ENCODE measurements at regions not wholly inside any gene's neighbourhood (a gene's known extent, or its start where the extent isn't known, plus 50 kb on each side); places are given as distances from the start of the nearest gene placed in this dataset.

- no peak for TF ChIP-seq EZH2 (IDR thresholded peaks at IDR 0.05; ENCODE audit: low read length, missing control alignments)
- no peak for TF ChIP-seq CTCF (conservative IDR thresholded peaks at IDR 0.05 in 1 of 2, IDR thresholded peaks at IDR 0.05 in 1 of 2; ENCODE audit: low read depth in 1 of 2, low read length in 2 of 2)
- Histone ChIP-seq H3K27me3 (ENCODE audit: control insufficient read depth, insufficient read depth, low read length) (no peaks in the 10 kb centered on the region), H3K9ac (ENCODE audit: insufficient read depth, low read length) (no peak overlapping the region), H3K4me1 (ENCODE audit: control insufficient read depth, extremely low read depth, insufficient read depth, low read length) (no peaks in the 10 kb centered on the region), H3K4me2 (ENCODE audit: extremely low read depth, insufficient read depth, low read length) (no peak overlapping the region), H3K4me3 (replicated peaks in 1 of 4; ENCODE audit: control extremely low read depth in 1 of 4, insufficient read depth in 1 of 4, low read depth in 3 of 4, low read length in 4 of 4) (no peak overlapping the region), H4K20me1 (ENCODE audit: control insufficient read depth, extremely low read depth, insufficient read depth, low read length) (no peaks in the 10 kb centered on the region), H3K79me2 (ENCODE audit: control insufficient read depth, insufficient read depth, low read length) (no peaks in the 10 kb centered on the region), H3K36me3 (ENCODE audit: control insufficient read depth, insufficient read depth, low read length) (no peaks in the 10 kb centered on the region), H2AFZ (ENCODE audit: low read length) (no peak overlapping the region), H3K27ac (ENCODE audit: insufficient read depth, low read length) (no peak overlapping the region), H3K9me3 (ENCODE audit: control insufficient read depth, insufficient read depth, low read depth, low read length) (no peaks in the 10 kb centered on the region)
- DNase-seq (ENCODE audit: low read depth in 2 of 2) = peak in 1 of 2 donors; percentile 39
These were observed 205.6 kb downstream of the ALDH8A1 start for GRCh38 chr6:134744301-134744700.

GRCh38 chr6:134741200-134741536 lies 208.7 kb downstream of the ALDH8A1 start:
- no peak for DNase-seq (ENCODE audit: low read depth in 2 of 2)
- Histone ChIP-seq H4K20me1 (ENCODE audit: control insufficient read depth, extremely low read depth, insufficient read depth, low read length) (no peaks in the 10 kb centered on the region), H2AFZ (ENCODE audit: low read length) (no peak overlapping the region), H3K4me2 (ENCODE audit: extremely low read depth, insufficient read depth, low read length) (no peak overlapping the region), H3K4me3 (replicated peaks in 1 of 4; ENCODE audit: control extremely low read depth in 1 of 4, insufficient read depth in 1 of 4, low read depth in 3 of 4, low read length in 4 of 4) (no peak overlapping the region), H3K9me3 (ENCODE audit: control insufficient read depth, insufficient read depth, low read depth, low read length) (no peaks in the 10 kb centered on the region), H3K27me3 (ENCODE audit: control insufficient read depth, insufficient read depth, low read length) (no peaks in the 10 kb centered on the region), H3K27ac (ENCODE audit: insufficient read depth, low read length) (no peak overlapping the region), H3K9ac (ENCODE audit: insufficient read depth, low read length) (no peak overlapping the region), H3K36me3 (ENCODE audit: control insufficient read depth, insufficient read depth, low read length) (no peaks in the 10 kb centered on the region), H3K4me1 (ENCODE audit: control insufficient read depth, extremely low read depth, insufficient read depth, low read length) (no peaks in the 10 kb centered on the region), H3K79me2 (ENCODE audit: control insufficient read depth, insufficient read depth, low read length) (no peaks in the 10 kb centered on the region)
- TF ChIP-seq EZH2 (IDR thresholded peaks at IDR 0.05; ENCODE audit: low read length, missing control alignments) (no peak), CTCF (conservative IDR thresholded peaks at IDR 0.05 in 1 of 2, IDR thresholded peaks at IDR 0.05 in 1 of 2; ENCODE audit: low read depth in 1 of 2, low read length in 2 of 2) (no peak)

GRCh38 chr6:134740473-134741199 lies 209.3 kb downstream of the ALDH8A1 start:
- H3K4me1 ChIP-seq (ENCODE audit: control insufficient read depth, extremely low read depth, insufficient read depth, low read length) = no peaks in the 10 kb centered on the region
- H3K27me3 ChIP-seq (ENCODE audit: control insufficient read depth, insufficient read depth, low read length) = no peaks in the 10 kb centered on the region
- H4K20me1 ChIP-seq (ENCODE audit: control insufficient read depth, extremely low read depth, insufficient read depth, low read length) = no peaks in the 10 kb centered on the region
- H3K4me3 ChIP-seq (replicated peaks in 1 of 4; ENCODE audit: control extremely low read depth in 1 of 4, insufficient read depth in 1 of 4, low read depth in 3 of 4, low read length in 4 of 4) = no peak overlapping the region
- no peaks in the 10 kb centered on the region for H3K9me3 ChIP-seq (ENCODE audit: control insufficient read depth, insufficient read depth, low read depth, low read length)
- DNase-seq (ENCODE audit: low read depth in 2 of 2) = peak; percentile 46 to 81
- H3K27ac ChIP-seq (ENCODE audit: insufficient read depth, low read length) = no peak overlapping the region
- no peak overlapping the region for H3K4me2 ChIP-seq (ENCODE audit: extremely low read depth, insufficient read depth, low read length)
- H3K79me2 ChIP-seq (ENCODE audit: control insufficient read depth, insufficient read depth, low read length) = no peaks in the 10 kb centered on the region
- TF ChIP-seq CTCF (conservative IDR thresholded peaks at IDR 0.05 in 1 of 2, IDR thresholded peaks at IDR 0.05 in 1 of 2; ENCODE audit: low read depth in 1 of 2, low read length in 2 of 2) (no peak), EZH2 (IDR thresholded peaks at IDR 0.05; ENCODE audit: low read length, missing control alignments) (no peak)
- no peak overlapping the region for H3K9ac ChIP-seq (ENCODE audit: insufficient read depth, low read length)
- no peaks in the 10 kb centered on the region for H3K36me3 ChIP-seq (ENCODE audit: control insufficient read depth, insufficient read depth, low read length)
- no peak overlapping the region for H2AFZ ChIP-seq (ENCODE audit: low read length)
